ENCODE measurements at regions not wholly inside any gene's neighbourhood (a gene's known extent, or its start where the extent isn't known, plus 50 kb on each side); places are given as distances from the start of the nearest gene placed in this dataset.
"Not testable (repeated sequence)": the region's sequence is repeated elsewhere in the genome, so short reads cannot be mapped to it uniquely, and the experiment has no call there.

DNA sequence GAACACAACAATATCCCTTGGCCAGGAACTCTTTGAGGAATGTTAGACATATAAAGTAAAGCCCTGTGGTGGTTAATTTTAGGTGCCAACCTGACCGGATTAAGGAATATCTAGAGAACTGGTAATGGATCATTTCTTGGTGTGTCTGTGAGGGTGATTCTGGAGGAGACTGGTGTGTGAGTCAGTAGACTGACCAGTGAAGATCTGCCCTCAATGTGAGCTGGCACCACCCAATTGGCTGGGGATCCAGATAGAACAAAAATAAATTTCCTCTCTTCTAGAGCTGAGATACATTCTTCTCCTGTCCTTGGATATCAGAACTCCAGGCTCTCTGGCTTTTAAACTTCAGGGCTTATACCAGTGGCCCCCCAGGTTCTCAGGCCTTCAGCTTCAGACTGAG, 56.2 kb upstream of the TNPO1 start:
- in situ Hi-C loops (cut with HindIII; ENCODE audit: low sequenced_read_pairs) = no loop called here

DNA sequence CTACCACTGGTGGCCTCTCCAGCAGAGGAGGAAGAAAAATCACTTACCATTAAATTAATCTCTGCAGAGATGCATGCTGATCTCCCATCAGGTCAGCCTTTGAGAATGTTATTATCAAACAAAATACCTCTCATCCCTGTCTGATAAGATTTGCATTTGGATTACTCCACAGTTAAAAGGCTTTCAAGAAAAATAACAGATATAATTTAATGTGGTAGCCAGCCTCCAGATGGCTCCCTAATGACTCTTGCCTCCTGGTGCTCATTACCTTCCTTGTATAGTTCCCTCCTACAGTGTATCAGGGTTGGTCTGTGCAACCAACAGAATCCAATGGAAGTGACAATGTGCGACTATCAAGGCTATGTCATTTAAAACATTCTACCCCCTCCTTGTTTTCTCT, 63.6 kb upstream of the TNPO1 start:
- in situ Hi-C loops (cut with HindIII; ENCODE audit: low sequenced_read_pairs) = no loop called here

- in situ Hi-C loops (cut with HindIII; ENCODE audit: low sequenced_read_pairs) = no loop called here
Observed at GRCh38 chr5:72749362-72749997, 67.0 kb upstream of the TNPO1 start.

- in situ Hi-C loops (cut with HindIII; ENCODE audit: low sequenced_read_pairs) = no loop called here
Observed at GRCh38 chr5:72747826-72748225, 68.6 kb upstream of the TNPO1 start.

GRCh38 chr5:72746736-72747135, 69.7 kb upstream of the TNPO1 start:
- in situ Hi-C loops (cut with HindIII; ENCODE audit: low sequenced_read_pairs) = no loop called here

- in situ Hi-C loops (cut with HindIII; ENCODE audit: low sequenced_read_pairs) = loop anchor here (5.0 kb wide), 2 partner anchors 33 to 52 kb away; no protein-coding TSS in a partner anchor
Observed at GRCh38 chr5:72744136-72744535, 72.3 kb upstream of the TNPO1 start.

GRCh38 chr5:72741805-72742204, 74.7 kb upstream of the TNPO1 start:
- in situ Hi-C loops (cut with HindIII; ENCODE audit: low sequenced_read_pairs) = loop anchor here (5.0 kb wide), 2 partner anchors 35 to 50 kb away; no protein-coding TSS in a partner anchor

DNA sequence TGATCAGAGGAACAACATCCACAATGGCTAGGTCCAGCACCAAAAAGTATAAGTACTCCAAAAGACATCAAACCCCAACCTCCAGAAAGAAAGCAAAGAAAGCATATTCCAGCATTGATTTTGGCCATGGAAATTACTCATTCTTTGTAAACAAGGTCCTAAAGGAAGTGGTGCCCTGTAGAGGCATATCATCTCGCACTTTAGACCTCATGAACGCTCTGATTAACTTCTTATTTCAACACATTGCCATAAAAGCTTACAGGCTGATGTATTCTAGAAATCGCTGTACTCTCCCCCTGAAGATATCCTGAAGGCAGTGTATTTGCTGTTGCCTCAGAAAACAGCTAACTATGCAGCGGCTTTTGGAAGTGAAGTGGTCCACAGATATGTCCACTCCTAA, 82.7 kb upstream of the TNPO1 start:
- in situ Hi-C loops (cut with HindIII; ENCODE audit: low sequenced_read_pairs) = no loop called here

GRCh38 chr5:72723581-72723980, 92.9 kb upstream of the TNPO1 start:
- in situ Hi-C loops (cut with HindIII; ENCODE audit: low sequenced_read_pairs) = no loop called here

GRCh38 chr5:72722792-72723452, 93.5 kb upstream of the TNPO1 start:
- in situ Hi-C loops (cut with HindIII; ENCODE audit: low sequenced_read_pairs) = no loop called here

- in situ Hi-C loops (cut with HindIII; ENCODE audit: low sequenced_read_pairs) = no loop called here
Observed at GRCh38 chr5:72721844-72722243, 94.6 kb upstream of the TNPO1 start.

GRCh38 chr5:72720205-72720604, 96.3 kb upstream of the TNPO1 start:
- in situ Hi-C loops (cut with HindIII; ENCODE audit: low sequenced_read_pairs) = no loop called here

- in situ Hi-C loops (cut with HindIII; ENCODE audit: low sequenced_read_pairs) = no loop called here
Observed at GRCh38 chr5:72711351-72711750, 105.1 kb upstream of the TNPO1 start.

DNA sequence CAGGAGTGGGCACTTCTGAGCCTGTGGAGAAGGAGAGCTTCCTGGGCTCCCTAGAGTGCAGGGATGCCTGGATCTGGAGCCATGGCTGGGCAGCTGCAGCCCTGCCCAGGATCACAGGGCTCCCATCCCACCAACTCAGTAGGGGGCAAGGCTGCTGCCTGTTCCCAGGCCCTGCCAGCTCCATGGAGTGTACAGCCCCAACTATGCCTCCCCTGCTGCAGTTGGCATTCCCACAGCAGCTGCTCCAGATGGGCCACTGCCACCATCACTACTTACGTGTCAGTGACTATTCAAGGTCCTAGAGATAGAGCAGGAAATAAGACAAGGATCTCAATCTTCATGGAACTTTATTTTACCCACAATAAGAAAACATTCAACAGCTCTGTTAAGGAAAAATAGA, 107.1 kb upstream of the TNPO1 start:
- in situ Hi-C loops (cut with HindIII; ENCODE audit: low sequenced_read_pairs) = no loop called here

GRCh38 chr5:72705178-72705577, 111.3 kb upstream of the TNPO1 start:
- in situ Hi-C loops (cut with HindIII; ENCODE audit: low sequenced_read_pairs) = no loop called here

DNA sequence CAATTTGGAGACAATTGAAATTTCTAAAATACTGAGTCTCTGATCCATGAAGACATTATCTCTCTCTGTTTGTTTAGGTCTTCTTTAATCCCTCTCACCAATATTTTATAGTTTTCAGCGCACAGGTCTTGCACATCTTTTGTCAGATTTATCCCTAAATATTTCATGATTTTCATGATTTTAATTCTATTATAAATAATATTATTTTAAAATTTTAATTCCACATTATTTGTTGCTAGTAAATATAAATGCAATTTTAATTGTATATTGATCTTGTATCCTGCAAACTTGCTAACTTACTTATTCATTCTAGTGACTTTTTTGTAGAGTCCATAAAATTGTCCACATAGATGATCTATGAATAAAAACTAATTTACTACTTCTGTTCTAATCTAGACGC, 112.6 kb upstream of the TNPO1 start:
- in situ Hi-C loops (cut with HindIII; ENCODE audit: low sequenced_read_pairs) = no loop called here

- in situ Hi-C loops (cut with HindIII; ENCODE audit: low sequenced_read_pairs) = no loop called here
Observed at GRCh38 chr5:72702881-72703434, 113.5 kb upstream of the TNPO1 start.

- in situ Hi-C loops (cut with HindIII; ENCODE audit: low sequenced_read_pairs) = not testable (repeated sequence)
Observed at GRCh38 chr5:72702105-72702504, 114.4 kb upstream of the TNPO1 start.

DNA sequence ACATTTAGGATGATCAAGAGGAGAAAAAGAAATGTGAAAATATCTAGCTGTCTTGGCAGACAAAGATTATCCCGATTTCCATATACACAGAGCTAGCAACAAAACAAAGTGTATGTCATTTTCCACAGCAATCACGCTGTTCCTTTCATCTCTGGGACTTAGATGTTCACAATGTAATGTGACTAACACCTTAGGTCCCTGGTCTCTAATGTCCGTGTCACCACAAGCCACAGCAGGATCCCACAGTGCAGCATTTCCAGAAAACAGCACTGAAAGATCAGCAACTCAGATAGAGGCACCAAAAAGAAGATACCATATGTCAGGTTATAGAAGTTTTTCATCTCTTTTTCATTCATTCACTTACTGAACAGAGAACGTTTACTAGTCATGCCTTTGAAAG, 118.0 kb upstream of the TNPO1 start:
- in situ Hi-C loops (cut with HindIII; ENCODE audit: low sequenced_read_pairs) = no loop called here

DNA sequence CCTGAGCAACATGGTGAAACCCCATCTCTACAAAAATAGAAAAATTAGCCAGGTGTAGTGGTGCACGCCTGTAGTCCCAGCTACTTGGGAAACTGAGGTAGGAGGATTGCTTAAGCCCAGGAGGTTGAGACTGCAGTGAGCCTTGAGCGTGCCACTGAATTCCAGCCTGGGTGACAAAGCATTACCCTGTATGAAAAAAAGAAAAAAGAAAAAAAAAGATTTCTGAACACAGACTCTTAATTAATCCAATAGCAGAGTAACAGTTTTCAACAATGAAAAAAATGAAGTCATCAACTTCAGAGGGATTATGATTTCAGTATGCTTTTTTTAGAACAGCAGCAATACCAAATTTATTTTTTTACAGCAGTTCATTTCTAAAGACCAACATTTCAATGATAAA, 118.8 kb upstream of the TNPO1 start:
- in situ Hi-C loops (cut with HindIII; ENCODE audit: low sequenced_read_pairs) = no loop called here

DNA sequence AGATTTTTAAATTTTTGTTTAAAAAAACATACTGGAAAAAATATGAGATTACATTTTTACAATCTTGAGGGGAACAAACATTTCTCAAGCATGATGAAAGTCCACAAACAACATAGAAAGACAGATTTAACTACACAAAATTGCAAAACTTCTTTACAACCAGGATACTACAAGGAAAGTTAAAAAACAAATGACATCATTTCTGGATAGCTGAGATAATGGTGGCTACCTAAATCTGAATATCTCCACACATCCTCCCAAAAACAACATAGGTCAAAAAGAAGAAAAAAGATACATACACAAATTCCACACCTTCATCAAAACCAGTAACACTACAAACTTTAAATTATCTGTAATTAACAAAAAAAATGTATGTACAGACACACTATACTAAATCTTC, 120.8 kb upstream of the TNPO1 start:
- in situ Hi-C loops (cut with HindIII; ENCODE audit: low sequenced_read_pairs) = no loop called here

DNA sequence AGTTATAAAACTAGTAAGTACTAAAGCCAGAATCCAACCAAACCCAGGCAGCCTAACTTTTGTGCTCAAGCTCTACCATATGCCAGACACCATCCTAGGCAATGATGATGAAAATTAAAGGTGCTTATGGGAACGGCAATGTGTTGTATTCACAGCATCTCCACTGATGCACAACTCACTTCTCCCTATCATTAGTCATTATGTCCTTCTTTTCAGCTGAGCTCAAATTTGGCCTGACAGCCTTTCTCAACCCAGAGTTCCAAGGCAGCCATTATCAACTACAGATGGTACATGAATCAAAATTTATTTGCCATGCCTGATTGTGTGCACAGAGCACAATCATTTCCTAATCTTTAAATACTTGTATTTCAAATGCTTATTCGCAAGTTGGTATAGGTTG, 121.6 kb upstream of the TNPO1 start:
- in situ Hi-C loops (cut with HindIII; ENCODE audit: low sequenced_read_pairs) = loop anchor here (5.0 kb wide), 2 partner anchors 47 to 53 kb away; no protein-coding TSS in a partner anchor

All from endothelial cell of hepatic sinusoid (primary cell).